VCaP (cell line): ENCODE measurements at regions not wholly inside any gene's neighbourhood (a gene's known extent, or its start where the extent isn't known, plus 50 kb on each side); places are given as distances from the start of the nearest gene placed in this dataset.

Experiments used
- H3K27ac ChIP-seq: fragments of 450-650 bp; 2 replicates; pipeline ENCODE4 v1.5.1; 2017
- CTCF ChIP-seq: fragments of 450-650 bp; conservative IDR thresholded peaks from 2 replicates; pipeline ENCODE4 v1.5.1; 2017; ENCODE audit warnings: mild to moderate bottlenecking, moderate library complexity

DNA sequence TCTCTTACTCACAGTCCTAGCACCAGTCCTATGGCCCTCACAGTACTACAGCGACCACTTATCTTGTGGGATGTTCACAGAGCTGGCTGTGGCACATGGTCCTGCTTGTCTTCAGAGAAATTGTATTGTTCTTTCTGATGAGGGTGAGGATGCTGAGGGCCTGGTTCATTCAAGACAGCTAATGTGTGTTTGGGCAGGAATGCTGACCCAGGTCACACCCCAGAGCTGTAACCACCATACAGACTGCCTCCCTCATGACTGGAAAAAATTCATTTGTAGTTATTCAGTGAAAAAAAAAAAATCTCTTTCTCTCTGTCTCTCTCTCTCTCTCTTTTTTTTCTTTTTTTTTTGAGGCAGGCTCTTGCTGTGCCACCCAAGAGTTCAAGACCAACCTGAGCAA is 83.5 kb downstream of the KLF6 start:
- TF ChIP-seq CTCF, result no peak
- no peak overlapping the region for H3K27ac ChIP-seq

DNA sequence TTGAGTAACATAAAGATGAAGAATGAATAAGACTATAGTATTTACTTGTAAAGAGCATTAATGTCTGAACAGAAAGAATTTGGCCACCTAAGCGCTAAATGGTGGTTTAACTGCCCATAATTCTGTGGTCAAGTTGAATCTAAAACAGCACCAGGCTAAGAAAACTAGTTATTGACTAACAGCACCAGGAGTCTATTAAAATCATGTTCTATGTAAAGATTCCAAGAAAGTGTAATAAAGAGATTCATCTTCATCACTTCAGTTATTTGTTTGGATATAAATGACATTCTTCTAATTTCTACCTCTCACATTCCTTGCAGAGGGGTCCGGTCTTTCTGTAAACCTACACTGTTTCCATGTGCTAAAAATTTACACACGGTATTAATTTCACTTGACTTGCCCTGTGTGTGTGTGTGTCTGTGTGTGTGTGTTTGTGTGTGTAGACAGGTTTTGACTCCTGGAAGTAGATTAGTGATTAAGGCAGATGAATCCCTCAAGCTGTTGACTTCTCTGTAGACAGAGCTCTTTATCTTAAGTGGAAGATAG is 84.4 kb downstream of the KLF6 start:
- H3K27ac ChIP-seq, result no peak overlapping the region
- no peak for TF ChIP-seq CTCF

DNA sequence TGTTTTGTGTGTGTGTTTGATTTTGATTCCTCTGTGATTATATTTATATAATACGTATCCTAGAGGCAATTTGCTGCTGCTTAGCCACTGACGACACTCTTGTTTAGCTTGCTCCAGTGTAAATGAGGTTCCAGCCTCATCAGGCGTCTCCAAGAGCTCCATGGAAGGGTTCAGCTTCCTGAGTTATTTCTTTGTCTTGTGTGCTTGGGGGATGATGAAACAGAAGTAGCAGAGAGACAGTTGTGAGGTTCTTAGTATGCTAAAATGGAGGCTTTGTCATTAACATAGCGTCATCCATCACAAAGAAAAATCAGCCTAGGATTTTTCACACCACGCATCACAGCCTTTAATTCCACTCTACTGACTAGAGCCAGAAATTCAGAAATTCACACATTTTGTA is 85.1 kb downstream of the KLF6 start:
- no peak overlapping the region for H3K27ac ChIP-seq
- no peak for TF ChIP-seq CTCF

DNA sequence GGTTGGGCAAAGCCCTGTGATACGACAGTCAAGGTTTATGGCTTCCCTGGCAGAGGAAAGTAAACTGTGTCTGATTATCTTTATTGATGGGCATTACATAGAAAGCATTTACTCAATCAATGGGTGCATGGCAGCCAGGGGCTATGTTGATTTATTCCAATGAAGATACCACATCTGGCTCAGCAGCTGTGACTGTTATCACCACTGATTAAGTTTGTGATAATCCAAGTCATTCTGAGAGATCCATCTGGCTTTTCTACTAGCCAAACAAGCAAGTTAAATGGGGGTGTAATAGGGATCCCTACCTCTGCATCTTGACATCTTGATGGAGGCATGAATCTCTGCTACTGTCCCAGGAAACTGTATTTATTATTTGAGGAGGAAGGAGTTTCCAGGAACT is 86.7 kb downstream of the KLF6 start:
- no peak for TF ChIP-seq CTCF
- no peak overlapping the region for H3K27ac ChIP-seq

DNA sequence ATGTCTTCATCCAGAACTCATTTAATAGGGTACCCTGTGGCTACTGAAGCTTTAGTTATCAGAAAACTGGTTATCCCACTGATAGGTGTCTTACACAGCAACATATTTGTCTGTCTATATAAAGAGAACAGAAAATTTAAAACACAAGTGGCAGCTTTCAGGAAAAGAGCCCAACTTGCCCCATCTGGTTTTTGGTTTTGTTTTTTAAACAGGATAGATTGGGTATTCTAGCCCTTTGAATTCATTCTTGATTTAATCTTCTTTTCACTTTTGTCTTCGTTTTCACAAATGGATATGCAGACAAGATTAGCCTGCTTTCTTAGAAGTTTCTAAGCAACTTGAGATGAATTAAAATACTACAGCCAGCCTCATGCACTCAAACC is 91.3 kb downstream of the KLF6 start:
- no peak for TF ChIP-seq CTCF

DNA sequence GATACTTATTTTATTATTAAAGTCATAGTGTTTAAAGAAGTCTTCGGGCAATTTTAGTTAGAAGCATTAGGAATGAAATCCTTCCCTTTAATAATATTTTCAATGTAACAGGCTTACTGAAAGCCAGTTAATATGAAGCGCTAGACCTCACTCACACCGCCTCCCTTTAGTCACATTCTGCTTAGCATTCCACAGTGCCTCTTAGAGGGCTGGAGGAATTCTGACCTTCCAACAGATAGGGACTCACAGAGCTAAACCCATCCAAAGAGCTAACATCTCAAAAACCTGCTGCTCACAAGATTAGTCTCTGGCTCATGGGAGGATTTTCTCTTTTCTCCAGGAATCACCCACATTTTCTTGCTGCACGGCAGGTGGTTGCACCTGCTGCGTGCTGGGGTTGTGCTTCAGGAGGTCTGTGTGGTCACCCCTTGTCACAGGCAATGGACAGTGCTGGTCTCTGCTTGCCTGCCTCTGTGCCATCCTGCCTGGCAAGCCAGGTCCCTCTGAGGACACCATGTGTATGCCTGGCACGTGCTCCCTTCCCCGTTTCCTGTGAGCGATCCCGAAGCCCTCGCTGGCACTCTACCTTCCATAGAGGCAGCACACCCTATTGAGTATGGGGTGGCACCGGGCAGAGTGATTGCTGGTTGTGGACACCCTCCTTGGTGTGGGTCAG is 91.8 kb downstream of the KLF6 start:
- no peak overlapping the region for H3K27ac ChIP-seq
- no peak for TF ChIP-seq CTCF

More for the DNA sequence above, 91.3 kb downstream of the KLF6 start:
- H3K27ac ChIP-seq, result no peak overlapping the region

GRCh38 chr10:3692387-3692999 is 92.5 kb downstream of the KLF6 start:
- H3K27ac ChIP-seq, result no peak overlapping the region
- no peak for TF ChIP-seq CTCF
